Pancreas (tissue), 10 donors: ENCODE measurements at regions not wholly inside any gene's neighbourhood (a gene's known extent, or its start where the extent isn't known, plus 50 kb on each side); places are given as distances from the start of the nearest gene placed in this dataset.

ENCODE experiments used
- ATAC-seq, 4 donors: fragments of 200-7000 bp; cut with Tn5 transposase; one replicate each; pipeline versions ENCODE4 v1.8.0 to v1.9.1; 2020; ENCODE audit warnings: mild to moderate bottlenecking in 4 of 4, moderate library complexity in 4 of 4
- DNase-seq, 6 donors: peaks; one replicate each; pipeline ENCODE4 v3.0.0-alpha.2; 2020
- FAIRE-seq: peaks from 2 replicates; lab custom pipeline; 2012; peaks lifted over from hg19 to GRCh38; lab: Jason Lieb, UNC
- H3K27ac ChIP-seq, 4 donors: fragments of 200-600 bp; sonication (generic); 1 replicate in 3 of 4; 2 replicates in 1 of 4; pipeline versions ENCODE4 v1.5.0 to v1.8.0; 2020
- H3K27me3 ChIP-seq, 4 donors: fragments of 200-600 bp; one replicate each; pipeline ENCODE4 v1.8.0; 2021
- H3K36me3 ChIP-seq, 3 donors: fragments of 200-600 bp; sonication (generic) in 1 of 3; one replicate each; pipeline versions ENCODE4 v1.5.0 to v1.8.0; 2020 to 2021
- H3K4me1 ChIP-seq, 3 donors: fragments of 200-600 bp; one replicate each; pipeline ENCODE4 v1.8.0; 2021
- H3K4me3 ChIP-seq, 4 donors: fragments of 200-600 bp; sonication (generic) in 2 of 4; one replicate each; pipeline versions ENCODE4 v1.5.0 to v1.8.0; 2020 to 2021
- H3K9me3 ChIP-seq, 4 donors: fragments of 200-600 bp; one replicate each; pipeline ENCODE4 v1.8.0; 2021
- WGBS, 2 donors: extraction: QIAGEN DNeasy Blood & Tissue Kit; methylation state at CpG; one replicate each; pipeline ENCODE4 v1.1.7; 2013; 5-methylcytosine and 5-hydroxymethylcytosine counted together
- intact Hi-C, 3 donors: fragments of 100-400 bp; cut with DNase I; formaldehyde crosslinking; loops; one replicate each; pipeline versions ENCODE4 v1.11.1 to v1.14.2; 2022
- TF ChIP-seq, protein P1 (sequence below), 4 donors: fragments of 200-600 bp; sonication (generic) in 3 of 4; IDR thresholded peaks; one replicate each; pipeline versions ENCODE4 v1.5.0 to v1.8.0; 2021; ENCODE audit warnings: antibody characterized with exemption in 4 of 4
- donor health status: healthy with polysubstance abuse.
- donor health status: DM: no; HTN: no; CAD: no; lungs with moderate emphysema.
- donor health status: DM: no; HTN: no; CAD: no.
- donor health status: control.
- donor health status: control.
- donor health status: Bipolar disorder and iron deficiency.
- donor health status: DM: yes; HTN: yes; CAD: no.
- donor health status: DM: no; HTN: no; CAD: no.
- donor health status: DM: no; HTN: no; CAD: no.
- donor health status: DM: yes; HTN: yes; CAD: no.

DNA sequence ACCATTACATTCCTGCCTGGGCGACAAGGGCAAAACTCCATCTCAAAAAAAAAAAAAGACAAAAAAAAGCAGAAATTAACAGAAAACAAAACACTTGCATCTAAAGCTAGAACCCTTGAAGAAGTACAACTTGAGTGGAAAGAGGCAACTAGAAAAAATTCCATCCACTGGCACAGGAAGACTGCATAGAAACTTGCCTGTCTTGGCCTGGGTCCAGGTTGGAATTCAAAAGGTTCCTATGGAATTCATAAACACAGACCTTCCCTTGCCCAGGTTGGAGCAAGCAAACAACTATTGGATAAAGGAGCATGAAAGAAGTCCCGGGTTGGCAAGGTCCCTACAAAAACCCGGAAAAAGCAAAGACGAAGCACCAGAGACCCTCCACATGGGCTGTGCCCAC lies 69.8 kb downstream of the CCDC71L start:
- H3K36me3 ChIP-seq, result no peaks in the 10 kb centered on the region
- ATAC-seq, result no peak
- no peaks in the 10 kb centered on the region for H3K9me3 ChIP-seq
- no peak for DNase-seq
- 93 to 98% methylated on average over 4 of the region's 4 CpGs for WGBS, 2 donors
- TF ChIP-seq, protein P1, sequence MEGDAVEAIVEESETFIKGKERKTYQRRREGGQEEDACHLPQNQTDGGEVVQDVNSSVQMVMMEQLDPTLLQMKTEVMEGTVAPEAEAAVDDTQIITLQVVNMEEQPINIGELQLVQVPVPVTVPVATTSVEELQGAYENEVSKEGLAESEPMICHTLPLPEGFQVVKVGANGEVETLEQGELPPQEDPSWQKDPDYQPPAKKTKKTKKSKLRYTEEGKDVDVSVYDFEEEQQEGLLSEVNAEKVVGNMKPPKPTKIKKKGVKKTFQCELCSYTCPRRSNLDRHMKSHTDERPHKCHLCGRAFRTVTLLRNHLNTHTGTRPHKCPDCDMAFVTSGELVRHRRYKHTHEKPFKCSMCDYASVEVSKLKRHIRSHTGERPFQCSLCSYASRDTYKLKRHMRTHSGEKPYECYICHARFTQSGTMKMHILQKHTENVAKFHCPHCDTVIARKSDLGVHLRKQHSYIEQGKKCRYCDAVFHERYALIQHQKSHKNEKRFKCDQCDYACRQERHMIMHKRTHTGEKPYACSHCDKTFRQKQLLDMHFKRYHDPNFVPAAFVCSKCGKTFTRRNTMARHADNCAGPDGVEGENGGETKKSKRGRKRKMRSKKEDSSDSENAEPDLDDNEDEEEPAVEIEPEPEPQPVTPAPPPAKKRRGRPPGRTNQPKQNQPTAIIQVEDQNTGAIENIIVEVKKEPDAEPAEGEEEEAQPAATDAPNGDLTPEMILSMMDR (IDR thresholded peaks at IDR 0.05), result no peak
- FAIRE-seq, result no peak
- H3K27ac ChIP-seq, result no peak overlapping the region
- H3K4me1 ChIP-seq, result peaks cover 0 to 6% (median 3%) of the 10 kb centered on the region in 3 donors
- intact Hi-C loops, result no loop called here
- no peak overlapping the region for H3K4me3 ChIP-seq
- no peaks in the 10 kb centered on the region for H3K27me3 ChIP-seq

DNA sequence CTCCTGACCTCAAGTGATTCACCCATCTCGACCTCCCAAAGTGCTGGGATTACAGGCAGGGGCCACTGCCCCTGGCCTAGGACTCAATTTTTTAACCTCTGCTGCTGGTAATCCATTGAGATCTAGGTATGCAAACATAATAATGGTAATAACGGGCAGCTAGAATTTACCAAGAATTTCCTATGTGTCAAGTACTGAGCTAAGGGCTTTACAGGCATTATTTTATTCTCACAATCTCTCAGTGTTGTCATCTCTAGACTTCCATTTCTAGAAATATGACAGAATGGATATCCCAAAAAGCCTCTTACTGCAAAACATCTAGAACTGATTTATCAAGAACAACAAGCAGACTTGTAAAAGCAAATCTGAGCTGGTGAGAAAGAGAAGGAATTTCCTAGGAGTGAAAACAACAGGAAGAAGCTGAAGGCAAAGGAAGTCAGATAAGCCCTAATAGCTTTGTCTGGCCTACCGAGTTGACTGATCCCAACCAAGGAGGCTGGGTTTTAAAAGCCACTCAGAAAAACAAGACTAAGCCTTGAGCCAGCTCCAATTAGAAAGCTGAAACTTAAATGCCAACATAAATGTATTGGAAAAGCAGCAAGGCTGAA lies 70.6 kb downstream of the CCDC71L start:
- no peaks in the 10 kb centered on the region for H3K36me3 ChIP-seq
- no peak for ATAC-seq
- H3K4me1 ChIP-seq, result peaks cover 0 to 6% (median 3%) of the 10 kb centered on the region in 3 donors
- no peak for FAIRE-seq
- no peak for DNase-seq
- no peaks in the 10 kb centered on the region for H3K27me3 ChIP-seq
- no peak overlapping the region for H3K4me3 ChIP-seq
- 66 to 82% methylated on average over 3 of the region's 3 CpGs for WGBS, 2 donors
- no peak overlapping the region for H3K27ac ChIP-seq
- intact Hi-C loops, result no loop called here
- TF ChIP-seq, protein P1 (IDR thresholded peaks at IDR 0.05), result no peak
- H3K9me3 ChIP-seq, result no peaks in the 10 kb centered on the region

DNA sequence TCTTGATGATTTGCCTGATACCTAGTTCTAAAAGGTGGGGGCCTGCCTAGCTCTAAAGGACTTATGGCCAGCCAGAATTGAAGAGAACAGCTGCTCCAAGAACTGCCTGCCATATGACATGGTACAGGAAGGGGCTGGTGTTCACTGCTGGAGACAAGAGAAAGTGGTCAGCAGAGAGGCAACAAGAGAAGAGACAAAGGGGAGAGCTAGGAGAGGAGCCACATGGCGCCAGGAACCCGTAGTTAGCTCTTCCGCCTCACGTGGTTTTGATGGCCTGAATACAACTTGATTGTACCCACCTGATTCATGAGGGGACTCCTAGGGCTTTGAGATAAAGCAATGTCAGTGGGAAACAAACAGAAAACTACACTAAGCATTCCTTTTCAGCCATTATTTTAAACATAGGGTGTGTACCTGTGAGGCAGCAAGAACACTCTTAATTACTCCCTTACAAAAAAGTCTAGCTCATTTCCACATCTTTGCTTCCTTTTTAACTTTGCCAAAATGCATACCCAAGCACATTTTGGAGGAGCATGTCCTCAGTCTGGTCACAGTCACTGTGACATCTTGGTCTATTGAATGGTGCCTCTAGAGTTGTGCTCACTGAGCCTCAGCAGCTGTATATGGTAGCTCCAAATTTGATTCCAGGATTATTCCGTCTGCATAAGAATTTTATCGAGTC lies 71.6 kb downstream of the CCDC71L start:
- H3K27ac ChIP-seq, result no peak overlapping the region
- DNase-seq (no peak), ATAC-seq (no peak), FAIRE-seq (no peak)
- H3K9me3 ChIP-seq, result no peaks in the 10 kb centered on the region
- H3K4me1 ChIP-seq, result peaks cover 0 to 6% (median 3%) of the 10 kb centered on the region in 3 donors
- TF ChIP-seq, protein P1 (IDR thresholded peaks at IDR 0.05), result no peak
- no peak overlapping the region for H3K4me3 ChIP-seq
- H3K27me3 ChIP-seq, result no peaks in the 10 kb centered on the region
- 94 to 97% methylated on average over 6 of the region's 6 CpGs for WGBS, 2 donors
- no peaks in the 10 kb centered on the region for H3K36me3 ChIP-seq
- intact Hi-C loops, result no loop called here

DNA sequence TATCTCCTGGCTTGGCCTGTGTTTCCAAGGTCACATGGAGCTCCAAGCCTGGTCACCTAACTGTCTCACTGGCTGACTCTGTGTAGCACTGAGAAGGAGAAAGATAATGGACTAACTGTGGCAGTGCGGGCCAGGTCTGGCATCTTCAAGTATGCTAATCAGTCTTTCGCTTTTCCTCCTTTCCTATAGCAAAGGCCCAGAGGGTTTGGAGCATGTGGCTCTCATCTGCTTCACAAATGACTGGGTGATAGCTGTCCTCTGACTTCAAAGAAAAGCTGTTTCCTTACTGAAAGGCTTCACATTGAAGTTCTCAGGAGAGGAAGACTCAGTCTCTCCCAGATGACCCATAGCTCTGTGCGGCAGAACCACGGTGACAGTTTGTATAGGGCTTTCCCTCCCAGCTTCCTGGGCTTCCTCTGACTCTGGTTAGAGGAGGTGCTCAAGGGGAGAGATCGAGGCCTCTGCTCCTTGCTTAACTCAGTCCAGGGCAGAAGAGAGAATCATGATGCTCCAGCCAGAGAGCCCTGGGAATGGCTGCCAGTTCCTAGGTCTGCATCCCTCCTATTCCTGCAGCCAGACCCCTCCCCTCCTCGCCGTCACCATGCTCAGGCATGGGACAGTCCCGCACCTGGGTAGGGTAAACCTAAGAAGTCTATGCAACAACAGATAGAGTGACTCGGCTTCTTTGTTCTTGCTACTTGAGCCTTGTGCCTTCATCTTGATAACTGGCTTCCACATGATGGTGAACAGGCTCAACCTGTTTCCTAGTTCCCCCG lies 72.3 kb downstream of the CCDC71L start:
- intact Hi-C loops, result no loop called here
- no peaks in the 10 kb centered on the region for H3K36me3 ChIP-seq
- FAIRE-seq (no peak), DNase-seq (no peak), ATAC-seq (no peak)
- H3K27me3 ChIP-seq, result no peaks in the 10 kb centered on the region
- H3K4me1 ChIP-seq, result peaks cover 0 to 6% (median 3%) of the 10 kb centered on the region in 3 donors
- H3K9me3 ChIP-seq, result no peaks in the 10 kb centered on the region
- 92 to 94% methylated on average over 10 of the region's 10 CpGs for WGBS, 2 donors
- no peak overlapping the region for H3K27ac ChIP-seq
- TF ChIP-seq, protein P1 (IDR thresholded peaks at IDR 0.05), result no peak
- H3K4me3 ChIP-seq, result no peak overlapping the region
